HCT116 (cell line): ENCODE measurements at regions not wholly inside any gene's neighbourhood (a gene's known extent, or its start where the extent isn't known, plus 50 kb on each side); places are given as distances from the start of the nearest gene placed in this dataset.

ENCODE experiments used
- ATAC-seq: fragments of 200-7000 bp; cut with Tn5 transposase; 2 replicates; pipeline ENCODE4 v1.9.1; 2020; ENCODE audit warnings: mild to moderate bottlenecking, moderate library complexity
- BruUV-seq: library from RNA; stranded (reverse); fragments of 400-500 nt; replicated peaks from 2 replicates; lab custom pipeline; 2021; lab: Mats Ljungman, UMichigan
- CTCF ChIA-PET: fragments of 300-600 bp; sonication (Branson Sonifier 250); formaldehyde crosslinking; loops from one replicate; lab custom pipeline; 2021; ENCODE audit warnings: antibody characterized with exemption; lab: Charles Lee
- POLR2A ChIA-PET: fragments of 300-600, 350-600 bp; sonication (Branson Sonifier 250); formaldehyde crosslinking; loops from one replicate; lab custom pipeline; 2021; ENCODE audit warnings: antibody characterized with exemption; lab: Charles Lee
- RAD21 ChIA-PET, 2 experiments: fragments of 300-600 bp; sonication (Branson Sonifier 250); formaldehyde crosslinking; loops; one replicate each; lab custom pipeline; 2023; ENCODE audit warnings: low total read pairs in 2 of 2; ENCODE audit not compliant: uncharacterized antibody in 2 of 2, unreplicated experiment in 2 of 2, low non-redundant PET in 1 of 2; lab: Charles Lee
- DNase-seq: peaks from one replicate; pipeline ENCODE4 v3.0.0-alpha.2; 2010; ENCODE audit warnings: low read depth, low spot score
- H2AFZ ChIP-seq: fragments of 200-600 bp; shearing (Covaris generic), sonication (generic); 2 replicates; pipeline ENCODE4 v1.6.1; 2017; ENCODE audit warnings: low read depth, mixed run types, mixed read lengths, antibody characterized with exemption, low read length; ENCODE audit not compliant: poor library complexity, severe bottlenecking
- H3K27ac ChIP-seq: 2 replicates; pipeline ENCODE4 v1.5.1; 2012; ENCODE audit warnings: low read depth, low read length
- H3K27me3 ChIP-seq: fragments of 200-600 bp; sonication (generic); 2 replicates; pipeline ENCODE4 v1.6.1; 2016; ENCODE audit warnings: mixed run types, low read length, mixed read lengths; ENCODE audit not compliant: insufficient read depth
- H3K36me3 ChIP-seq, 2 experiments: fragments of 200-500 bp in 1 of 2; fragments of 200-600 bp in 1 of 2; sonication (Bioruptor generic) in 1 of 2; sonication (generic) in 1 of 2; 2 replicates each; pipeline versions ENCODE4 v1.5.1 to v1.6.1; 2014 to 2016; ENCODE audit warnings: low read length in 2 of 2, inconsistent platforms in 1 of 2, mixed read lengths in 1 of 2, mixed run types in 1 of 2; ENCODE audit not compliant: insufficient read depth in 2 of 2, control insufficient read depth in 1 of 2
- H3K4me1 ChIP-seq, 2 experiments: fragments of 200-600 bp in 1 of 2; sonication (generic) in 1 of 2; 2 replicates each; pipeline versions ENCODE4 v1.5.1 to v1.6.1; 2012 to 2017; ENCODE audit warnings: low read length in 2 of 2, inconsistent platforms in 1 of 2, mild to moderate bottlenecking in 1 of 2, mixed read lengths in 1 of 2, mixed run types in 1 of 2, moderate library complexity in 1 of 2; ENCODE audit not compliant: insufficient read depth in 2 of 2, control insufficient read depth in 1 of 2
- H3K4me2 ChIP-seq: fragments of 200-600 bp; sonication (generic); 2 replicates; pipeline ENCODE4 v1.6.1; 2017; ENCODE audit warnings: mixed run types, low read length, mixed read lengths
- H3K4me3 ChIP-seq, 2 experiments: fragments of 200-600 bp in 1 of 2; sonication (generic) in 1 of 2; replicated peaks in 1 of 2; 2 replicates each; pipeline ENCODE4 v1.5.1; 2011 to 2016; ENCODE audit warnings: low read length in 2 of 2, control low read depth in 1 of 2, low read depth in 1 of 2, mild to moderate bottlenecking in 1 of 2, mixed read lengths in 1 of 2, mixed run types in 1 of 2
- H3K79me2 ChIP-seq: fragments of 200-600 bp; sonication (generic); 2 replicates; pipeline ENCODE4 v1.6.1; 2017; ENCODE audit warnings: mild to moderate bottlenecking, mixed run types, low read length, moderate library complexity, mixed read lengths; ENCODE audit not compliant: insufficient read depth
- H3K9ac ChIP-seq: fragments of 200-600 bp; sonication (generic); 2 replicates; pipeline ENCODE4 v1.6.1; 2016; ENCODE audit warnings: low read length, mixed read lengths
- H3K9me2 ChIP-seq: fragments of 200-600 bp; sonication (generic), shearing (Covaris generic); 2 replicates; pipeline ENCODE4 v1.6.1; 2017; ENCODE audit warnings: mixed run types, mild to moderate bottlenecking, moderate library complexity; ENCODE audit not compliant: insufficient read depth
- H3K9me3 ChIP-seq, 2 experiments: fragments of 200-500 bp in 1 of 2; fragments of 200-600 bp in 1 of 2; sonication (Bioruptor generic) in 1 of 2; sonication (generic) in 1 of 2; 2 replicates each; pipeline ENCODE4 v1.6.1; 2014 to 2017; ENCODE audit warnings: low read length in 2 of 2, mixed read lengths in 2 of 2, inconsistent platforms in 1 of 2, low read depth in 1 of 2, mild to moderate bottlenecking in 1 of 2, mixed run types in 1 of 2, moderate library complexity in 1 of 2; ENCODE audit not compliant: control insufficient read depth in 1 of 2, insufficient read depth in 1 of 2
- H4K20me1 ChIP-seq: fragments of 200-600 bp; sonication (generic), shearing (Covaris generic); 2 replicates; pipeline ENCODE4 v1.6.1; 2017; ENCODE audit warnings: mixed run types, mild to moderate bottlenecking, moderate library complexity; ENCODE audit not compliant: insufficient read depth
- CEBPB ChIP-seq: IDR thresholded peaks from 2 replicates; pipeline ENCODE4 v1.6.1; 2012; ENCODE audit warnings: low read depth
- EZH2 ChIP-seq: fragments of 200-600 bp; sonication (generic); IDR thresholded peaks from 2 replicates; pipeline ENCODE4 v1.6.1; 2017; ENCODE audit warnings: antibody characterized with exemption, mixed run types
- FOSL1 ChIP-seq: IDR thresholded peaks from 2 replicates; pipeline ENCODE4 v1.6.1; 2012; ENCODE audit warnings: low read depth
- JUND ChIP-seq: IDR thresholded peaks from 2 replicates; pipeline ENCODE4 v1.6.1; 2012
- SIN3A ChIP-seq: IDR thresholded peaks from 2 replicates; pipeline ENCODE4 v1.6.1; 2012; ENCODE audit warnings: low read depth
- SP1 ChIP-seq: IDR thresholded peaks from 2 replicates; pipeline ENCODE4 v1.6.1; 2012; ENCODE audit warnings: low read depth
- TCF7L2 ChIP-seq: IDR thresholded peaks from 2 replicates; pipeline ENCODE4 v1.7.0; 2011; ENCODE audit warnings: borderline replicate concordance, inconsistent platforms; ENCODE audit not compliant: insufficient read depth, insufficient read length; ENCODE audit errors: extremely low read depth
- ZFX ChIP-seq: fragments of 450-650 bp; IDR thresholded peaks from 2 replicates; pipeline ENCODE4 v1.6.1; 2017
- intact Hi-C: fragments of 100-400 bp; cut with micrococcal nuclease; formaldehyde crosslinking; loops from 2 replicates; pipeline ENCODE4 v1.10.0; 2022
- TF ChIP-seq, protein P1 (sequence below): IDR thresholded peaks from 2 replicates; pipeline ENCODE4 v1.6.1; 2012
- TF ChIP-seq, protein P2 (sequence below): IDR thresholded peaks from 2 replicates; pipeline ENCODE4 v1.6.1; 2011; ENCODE audit warnings: mild to moderate bottlenecking, low read length, moderate library complexity; ENCODE audit not compliant: insufficient replicate concordance; ENCODE audit errors: extremely low read depth
- TF ChIP-seq, protein P3 (sequence below): IDR thresholded peaks from 2 replicates; pipeline ENCODE4 v1.6.1; 2012; ENCODE audit warnings: low read depth
- TF ChIP-seq, protein P4 (sequence below): IDR thresholded peaks from 2 replicates; pipeline ENCODE4 v1.6.1; 2012

DNA sequence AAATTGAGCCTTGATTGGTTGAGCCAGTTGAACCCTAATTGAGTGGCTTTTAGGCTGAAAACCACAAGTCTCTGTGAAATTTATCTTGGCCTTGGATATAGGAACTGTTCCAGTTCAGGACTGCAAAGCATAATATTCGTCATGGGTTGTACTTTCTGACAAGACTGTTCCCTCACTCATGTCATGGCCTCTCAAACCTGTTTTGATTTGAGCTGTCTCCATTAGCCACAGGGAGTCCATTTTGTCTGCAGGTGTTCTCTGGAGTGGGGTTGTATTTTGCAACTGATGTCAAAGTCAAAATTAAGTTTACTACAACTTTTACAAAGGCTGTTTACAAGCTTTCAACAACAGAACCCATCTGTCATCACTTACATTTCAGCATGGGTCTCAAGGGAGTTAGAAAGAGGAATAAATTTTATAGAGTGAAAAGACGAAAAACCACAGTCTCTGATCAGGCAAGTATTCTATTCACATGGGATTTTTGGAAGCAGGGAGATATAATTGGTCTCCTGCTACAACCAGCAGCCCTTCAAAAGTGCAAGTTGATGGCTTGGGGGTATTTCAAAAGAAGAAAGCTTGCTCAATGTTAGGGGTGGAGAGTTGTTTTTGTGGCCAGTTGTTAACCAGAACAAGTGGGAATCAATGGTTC is 1716.3 kb downstream of the C4orf33 start:
- H3K4me1 ChIP-seq: no peaks in the 10 kb centered on the region
- no peaks in the 10 kb centered on the region for H3K27me3 ChIP-seq
- no peak overlapping the region for H3K9ac ChIP-seq
- H3K4me3 ChIP-seq: no peak overlapping the region
- ChIA-PET RAD21 (no interaction called here), POLR2A (no interaction called here), CTCF (no interaction called here)
- H3K4me2 ChIP-seq: no peak overlapping the region
- intact Hi-C loops: no loop called here
- H3K79me2 ChIP-seq: no peaks in the 10 kb centered on the region
- no peaks in the 10 kb centered on the region for H4K20me1 ChIP-seq
- no peak overlapping the region for H2AFZ ChIP-seq
- no TSS peak for BruUV-seq
- ATAC-seq (no peak), DNase-seq (no peak)
- H3K27ac ChIP-seq: no peak overlapping the region
- no peaks in the 10 kb centered on the region for H3K9me2 ChIP-seq
- TF ChIP-seq FOSL1: no peak
- TF ChIP-seq EZH2: no peak
- TF ChIP-seq, protein P1, sequence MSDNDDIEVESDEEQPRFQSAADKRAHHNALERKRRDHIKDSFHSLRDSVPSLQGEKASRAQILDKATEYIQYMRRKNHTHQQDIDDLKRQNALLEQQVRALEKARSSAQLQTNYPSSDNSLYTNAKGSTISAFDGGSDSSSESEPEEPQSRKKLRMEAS: no peak
- TF ChIP-seq, protein P2, sequence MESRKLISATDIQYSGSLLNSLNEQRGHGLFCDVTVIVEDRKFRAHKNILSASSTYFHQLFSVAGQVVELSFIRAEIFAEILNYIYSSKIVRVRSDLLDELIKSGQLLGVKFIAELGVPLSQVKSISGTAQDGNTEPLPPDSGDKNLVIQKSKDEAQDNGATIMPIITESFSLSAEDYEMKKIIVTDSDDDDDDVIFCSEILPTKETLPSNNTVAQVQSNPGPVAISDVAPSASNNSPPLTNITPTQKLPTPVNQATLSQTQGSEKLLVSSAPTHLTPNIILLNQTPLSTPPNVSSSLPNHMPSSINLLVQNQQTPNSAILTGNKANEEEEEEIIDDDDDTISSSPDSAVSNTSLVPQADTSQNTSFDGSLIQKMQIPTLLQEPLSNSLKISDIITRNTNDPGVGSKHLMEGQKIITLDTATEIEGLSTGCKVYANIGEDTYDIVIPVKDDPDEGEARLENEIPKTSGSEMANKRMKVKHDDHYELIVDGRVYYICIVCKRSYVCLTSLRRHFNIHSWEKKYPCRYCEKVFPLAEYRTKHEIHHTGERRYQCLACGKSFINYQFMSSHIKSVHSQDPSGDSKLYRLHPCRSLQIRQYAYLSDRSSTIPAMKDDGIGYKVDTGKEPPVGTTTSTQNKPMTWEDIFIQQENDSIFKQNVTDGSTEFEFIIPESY: no peak
- no peak for TF ChIP-seq SIN3A
- no peak for TF ChIP-seq SP1
- TF ChIP-seq, protein P3, sequence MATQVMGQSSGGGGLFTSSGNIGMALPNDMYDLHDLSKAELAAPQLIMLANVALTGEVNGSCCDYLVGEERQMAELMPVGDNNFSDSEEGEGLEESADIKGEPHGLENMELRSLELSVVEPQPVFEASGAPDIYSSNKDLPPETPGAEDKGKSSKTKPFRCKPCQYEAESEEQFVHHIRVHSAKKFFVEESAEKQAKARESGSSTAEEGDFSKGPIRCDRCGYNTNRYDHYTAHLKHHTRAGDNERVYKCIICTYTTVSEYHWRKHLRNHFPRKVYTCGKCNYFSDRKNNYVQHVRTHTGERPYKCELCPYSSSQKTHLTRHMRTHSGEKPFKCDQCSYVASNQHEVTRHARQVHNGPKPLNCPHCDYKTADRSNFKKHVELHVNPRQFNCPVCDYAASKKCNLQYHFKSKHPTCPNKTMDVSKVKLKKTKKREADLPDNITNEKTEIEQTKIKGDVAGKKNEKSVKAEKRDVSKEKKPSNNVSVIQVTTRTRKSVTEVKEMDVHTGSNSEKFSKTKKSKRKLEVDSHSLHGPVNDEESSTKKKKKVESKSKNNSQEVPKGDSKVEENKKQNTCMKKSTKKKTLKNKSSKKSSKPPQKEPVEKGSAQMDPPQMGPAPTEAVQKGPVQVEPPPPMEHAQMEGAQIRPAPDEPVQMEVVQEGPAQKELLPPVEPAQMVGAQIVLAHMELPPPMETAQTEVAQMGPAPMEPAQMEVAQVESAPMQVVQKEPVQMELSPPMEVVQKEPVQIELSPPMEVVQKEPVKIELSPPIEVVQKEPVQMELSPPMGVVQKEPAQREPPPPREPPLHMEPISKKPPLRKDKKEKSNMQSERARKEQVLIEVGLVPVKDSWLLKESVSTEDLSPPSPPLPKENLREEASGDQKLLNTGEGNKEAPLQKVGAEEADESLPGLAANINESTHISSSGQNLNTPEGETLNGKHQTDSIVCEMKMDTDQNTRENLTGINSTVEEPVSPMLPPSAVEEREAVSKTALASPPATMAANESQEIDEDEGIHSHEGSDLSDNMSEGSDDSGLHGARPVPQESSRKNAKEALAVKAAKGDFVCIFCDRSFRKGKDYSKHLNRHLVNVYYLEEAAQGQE: no peak
- no peak for TF ChIP-seq JUND
- TF ChIP-seq TCF7L2: no peak
- TF ChIP-seq, protein P4, sequence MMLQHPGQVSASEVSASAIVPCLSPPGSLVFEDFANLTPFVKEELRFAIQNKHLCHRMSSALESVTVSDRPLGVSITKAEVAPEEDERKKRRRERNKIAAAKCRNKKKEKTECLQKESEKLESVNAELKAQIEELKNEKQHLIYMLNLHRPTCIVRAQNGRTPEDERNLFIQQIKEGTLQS: no peak
- no peak for TF ChIP-seq CEBPB
- TF ChIP-seq ZFX: no peak
- H3K36me3 ChIP-seq: no peaks in the 10 kb centered on the region
- no peaks in the 10 kb centered on the region for H3K9me3 ChIP-seq
